NCI-H2171 treated with DMSO at 0.1 percent for 48 hours (cell line): ENCODE measurements at regions not wholly inside any gene's neighbourhood (a gene's known extent, or its start where the extent isn't known, plus 50 kb on each side); places are given as distances from the start of the nearest gene placed in this dataset.
"Not testable (repeated sequence)": the region's sequence is repeated elsewhere in the genome, so short reads cannot be mapped to it uniquely, and the experiment has no call there.

ENCODE experiments used
- DNase-seq: peaks from one replicate; lab custom pipeline; 2025; lab: John Stamatoyannopoulos, UW

DNA sequence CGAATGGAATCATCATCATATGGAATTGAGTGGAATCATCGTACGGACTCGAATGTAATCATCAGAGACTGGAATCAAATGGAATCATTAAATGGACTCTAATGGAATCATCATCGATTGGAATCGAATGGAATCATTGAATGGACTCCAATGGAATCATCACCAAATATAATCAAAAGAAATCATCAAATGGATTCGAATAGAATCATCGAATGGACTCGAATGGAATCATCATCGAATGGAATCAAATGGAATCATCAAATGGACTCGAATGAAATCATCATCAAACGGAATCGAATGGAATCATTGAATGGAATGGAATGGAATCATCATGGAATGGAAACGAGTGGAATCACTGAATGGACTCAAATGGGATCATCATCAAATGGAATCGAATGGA is 233.5 kb downstream of the SHCBP1 start:
- not testable (repeated sequence) for DNase-seq

- not testable (repeated sequence) for DNase-seq
Observed at GRCh38 chr16:46386805-46387620, 234.2 kb downstream of the SHCBP1 start.

- not testable (repeated sequence) for DNase-seq
Observed at GRCh38 chr16:46386110-46386771, 234.9 kb downstream of the SHCBP1 start.

GRCh38 chr16:46384285-46385061 is 236.7 kb downstream of the SHCBP1 start:
- DNase-seq, result not testable (repeated sequence)

DNA sequence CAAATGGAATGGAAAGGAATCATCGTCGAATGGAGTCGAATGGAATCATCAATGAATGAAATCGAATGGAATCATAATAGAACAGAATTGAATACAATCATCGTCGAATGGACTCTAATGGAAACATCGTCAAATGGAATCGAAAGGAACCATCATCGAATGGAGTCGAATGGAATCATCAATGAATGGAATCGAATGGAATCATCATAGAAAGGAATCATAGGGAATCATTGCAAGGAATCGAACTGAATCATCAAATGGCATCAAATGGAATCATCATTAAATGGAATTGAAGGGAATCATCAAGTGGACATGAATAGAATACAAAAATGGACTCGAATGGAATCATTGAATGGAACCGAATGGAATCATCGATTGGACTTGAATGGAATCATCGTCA is 237.6 kb downstream of the SHCBP1 start:
- DNase-seq, result not testable (repeated sequence)

DNA sequence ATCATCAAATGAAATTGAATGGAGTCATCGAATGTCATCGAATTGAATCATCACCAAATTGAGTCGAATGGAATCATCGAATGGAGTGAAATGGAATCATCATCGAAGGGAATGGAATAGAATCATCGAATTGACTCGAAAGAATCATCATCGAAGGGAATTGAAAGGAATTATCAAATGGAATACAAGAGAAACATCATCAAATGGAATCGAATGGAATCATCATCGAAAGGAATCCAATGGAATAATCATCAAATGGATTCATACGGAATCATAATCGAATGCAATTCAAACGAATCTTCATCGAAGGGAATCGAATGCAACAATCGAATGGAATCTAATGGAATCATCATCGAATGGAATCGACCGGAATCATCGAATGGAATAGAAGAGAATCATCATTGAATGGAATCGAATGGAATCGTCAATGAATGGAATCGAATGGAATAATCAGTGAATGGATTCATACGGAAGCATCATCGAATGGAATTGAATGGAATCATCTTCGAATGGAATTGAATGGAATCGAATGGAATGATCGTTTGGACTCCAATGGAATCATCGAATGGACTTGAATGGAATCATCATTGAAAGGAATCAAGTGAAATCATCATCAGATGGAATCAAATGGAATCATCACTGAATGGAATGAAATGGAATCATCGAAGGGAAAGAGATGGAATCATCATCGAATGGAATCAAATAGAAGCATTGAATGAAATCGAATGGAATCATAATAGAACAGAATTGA is 238.2 kb downstream of the SHCBP1 start:
- DNase-seq, result not testable (repeated sequence)

GRCh38 chr16:46382079-46382478 is 239.1 kb downstream of the SHCBP1 start:
- not testable (repeated sequence) for DNase-seq

- DNase-seq, result not testable (repeated sequence)
Observed at GRCh38 chr16:46381344-46381743, 239.8 kb downstream of the SHCBP1 start.
